ENCODE measurements at regions not wholly inside any gene's neighbourhood (a gene's known extent, or its start where the extent isn't known, plus 50 kb on each side); places are given as distances from the start of the nearest gene placed in this dataset.

DNA sequence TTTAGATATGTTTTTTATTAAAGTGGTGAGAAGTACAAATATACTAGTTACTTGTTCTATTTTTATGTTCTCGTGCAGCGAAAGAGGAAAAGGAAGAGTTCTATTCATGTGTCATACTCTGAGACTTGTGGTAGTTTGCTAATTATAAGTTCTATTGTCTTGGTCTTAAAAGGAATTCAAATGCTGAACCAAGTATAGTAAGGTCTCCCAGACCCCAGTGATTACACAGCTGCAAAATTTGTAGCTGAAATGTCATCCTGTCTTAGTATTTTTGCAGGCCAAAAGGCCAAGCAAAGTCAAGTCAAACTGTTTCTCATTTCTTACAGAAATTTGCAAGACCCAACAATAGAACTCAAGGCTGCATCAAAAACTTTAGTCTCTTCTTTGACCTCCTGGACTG, 268.7 kb downstream of the CHRM3 start:
- TF ChIP-seq, protein P1, sequence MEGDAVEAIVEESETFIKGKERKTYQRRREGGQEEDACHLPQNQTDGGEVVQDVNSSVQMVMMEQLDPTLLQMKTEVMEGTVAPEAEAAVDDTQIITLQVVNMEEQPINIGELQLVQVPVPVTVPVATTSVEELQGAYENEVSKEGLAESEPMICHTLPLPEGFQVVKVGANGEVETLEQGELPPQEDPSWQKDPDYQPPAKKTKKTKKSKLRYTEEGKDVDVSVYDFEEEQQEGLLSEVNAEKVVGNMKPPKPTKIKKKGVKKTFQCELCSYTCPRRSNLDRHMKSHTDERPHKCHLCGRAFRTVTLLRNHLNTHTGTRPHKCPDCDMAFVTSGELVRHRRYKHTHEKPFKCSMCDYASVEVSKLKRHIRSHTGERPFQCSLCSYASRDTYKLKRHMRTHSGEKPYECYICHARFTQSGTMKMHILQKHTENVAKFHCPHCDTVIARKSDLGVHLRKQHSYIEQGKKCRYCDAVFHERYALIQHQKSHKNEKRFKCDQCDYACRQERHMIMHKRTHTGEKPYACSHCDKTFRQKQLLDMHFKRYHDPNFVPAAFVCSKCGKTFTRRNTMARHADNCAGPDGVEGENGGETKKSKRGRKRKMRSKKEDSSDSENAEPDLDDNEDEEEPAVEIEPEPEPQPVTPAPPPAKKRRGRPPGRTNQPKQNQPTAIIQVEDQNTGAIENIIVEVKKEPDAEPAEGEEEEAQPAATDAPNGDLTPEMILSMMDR (IDR thresholded peaks at IDR 0.05; ENCODE audit: low read depth, low read length), result no peak
- no peak for DNase-seq (ENCODE audit: extremely low read depth, low read depth)

DNA sequence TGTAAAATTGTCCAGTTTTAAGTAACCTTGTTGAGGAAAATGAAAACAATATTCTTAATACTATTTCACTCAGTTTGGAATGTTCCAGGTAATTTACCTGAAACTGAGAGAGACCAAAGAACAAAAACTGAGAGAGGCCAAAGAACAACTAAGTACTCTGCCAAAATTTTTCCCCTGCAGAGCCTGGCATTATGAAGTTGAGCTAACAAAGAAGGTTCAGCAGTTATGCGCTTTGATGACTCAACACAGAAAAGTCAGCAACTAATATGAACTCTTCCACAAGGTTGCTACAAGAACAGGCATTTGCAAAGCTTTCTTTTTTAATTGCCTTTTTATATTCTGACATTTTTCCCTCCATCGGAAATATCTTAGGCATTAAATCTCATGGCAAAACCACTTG, 270.9 kb downstream of the CHRM3 start:
- DNase-seq (ENCODE audit: extremely low read depth, low read depth), result no peak

DNA sequence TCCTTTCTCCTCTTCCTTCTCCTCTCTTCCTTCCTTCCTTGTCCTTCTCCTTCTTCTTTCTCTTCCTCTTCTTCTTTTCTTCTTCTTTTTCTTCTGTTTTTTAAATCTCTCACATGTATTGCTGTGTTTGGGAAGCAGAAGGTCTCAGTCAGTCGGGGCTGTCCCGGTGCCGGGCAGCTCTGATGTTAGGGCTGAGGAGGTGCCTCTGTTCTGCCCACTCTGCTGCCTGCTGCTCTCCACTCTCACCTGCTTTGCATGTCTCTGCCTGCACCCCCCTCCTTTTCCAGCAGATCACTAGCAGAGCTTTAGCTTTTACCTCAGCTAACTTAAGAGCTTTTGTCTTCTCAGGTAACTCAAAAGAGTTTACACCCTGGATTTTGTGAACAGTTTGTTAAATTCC, 276.6 kb downstream of the CHRM3 start:
- TF ChIP-seq, protein P1 (IDR thresholded peaks at IDR 0.05; ENCODE audit: low read depth, low read length), result no peak
- no peak for DNase-seq (ENCODE audit: extremely low read depth, low read depth)

More for the DNA sequence above, 270.9 kb downstream of the CHRM3 start:
- TF ChIP-seq, protein P1 (IDR thresholded peaks at IDR 0.05; ENCODE audit: low read depth, low read length), result no peak

DNA sequence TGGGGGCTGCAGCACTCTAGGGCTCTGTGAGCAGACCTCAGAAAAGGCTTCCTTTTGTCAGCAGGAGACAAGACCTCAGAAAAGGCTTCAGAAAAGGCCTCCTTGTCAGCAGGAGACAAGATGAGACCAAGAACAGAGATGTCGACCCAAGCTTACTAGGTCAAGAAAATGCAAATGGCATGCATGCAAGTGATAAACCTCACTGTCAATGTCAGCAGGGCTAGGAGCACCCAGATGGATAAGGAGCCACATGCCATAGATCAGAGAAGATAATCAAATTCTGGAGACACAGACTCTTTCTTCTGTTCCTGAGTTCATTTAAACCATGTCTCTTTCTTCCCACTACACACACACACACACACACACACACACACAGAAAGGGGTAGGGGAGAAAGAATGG, 285.9 kb downstream of the CHRM3 start:
- TF ChIP-seq, protein P1 (IDR thresholded peaks at IDR 0.05; ENCODE audit: low read depth, low read length), result no peak
- DNase-seq (ENCODE audit: extremely low read depth, low read depth), result no peak

DNA sequence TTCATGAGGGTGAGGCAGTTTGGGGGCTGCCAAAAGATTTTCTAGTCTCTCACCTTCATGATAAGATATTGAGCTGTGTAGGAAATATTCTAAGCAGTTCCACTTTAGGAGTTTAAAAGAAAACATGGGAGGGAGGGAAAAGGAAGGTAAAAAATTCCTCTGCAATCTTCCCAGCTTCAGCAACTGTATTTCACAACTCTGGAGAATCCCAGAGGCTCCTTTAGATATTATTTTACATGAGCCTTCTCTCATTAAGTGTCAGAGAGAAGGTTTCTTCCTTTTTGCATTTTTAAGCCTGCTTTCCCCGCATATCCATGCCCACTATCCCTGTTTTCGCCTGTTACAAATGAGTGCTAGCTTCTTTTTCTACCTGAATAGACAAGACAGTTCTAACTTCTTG, 289.4 kb downstream of the CHRM3 start:
- no peak for DNase-seq (ENCODE audit: extremely low read depth, low read depth)
- TF ChIP-seq, protein P1 (IDR thresholded peaks at IDR 0.05; ENCODE audit: low read depth, low read length), result no peak

DNA sequence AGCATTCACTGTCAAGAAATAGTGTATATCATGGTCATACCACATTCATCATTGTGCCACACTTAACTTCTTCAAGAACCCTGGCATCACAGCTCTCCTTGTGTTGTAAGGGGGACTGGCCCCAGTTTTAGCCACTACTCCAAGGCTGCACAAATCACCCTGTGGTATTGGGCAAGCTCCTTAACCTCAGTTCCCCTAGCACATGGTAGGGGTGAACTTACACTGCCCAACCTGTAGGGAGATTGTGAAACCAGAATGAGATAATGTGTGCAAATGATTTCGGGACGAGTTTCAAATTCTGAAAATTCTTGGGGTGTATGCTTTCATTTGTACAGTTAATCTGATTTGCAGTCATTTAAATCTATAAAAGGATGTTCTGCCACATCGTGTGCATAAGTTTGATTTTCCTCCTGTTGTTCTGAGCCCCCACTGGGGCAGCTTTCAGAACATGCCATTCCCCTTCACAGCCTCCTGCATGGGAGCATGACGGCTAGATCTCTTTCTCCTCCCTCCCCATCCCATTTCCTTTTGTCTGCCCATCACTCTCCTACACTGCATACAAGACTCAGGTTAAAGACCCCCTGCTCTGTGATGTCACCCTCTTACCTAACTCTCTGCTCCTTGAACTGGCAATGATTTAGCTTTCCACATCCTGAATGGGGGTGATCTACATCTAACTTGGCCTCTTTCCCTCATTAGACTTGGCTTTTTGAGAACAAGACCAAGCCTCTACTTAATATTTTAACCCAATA, 290.3 kb downstream of the CHRM3 start:
- TF ChIP-seq, protein P1 (IDR thresholded peaks at IDR 0.05; ENCODE audit: low read depth, low read length), result no peak
- DNase-seq (ENCODE audit: extremely low read depth, low read depth), result no peak

DNA sequence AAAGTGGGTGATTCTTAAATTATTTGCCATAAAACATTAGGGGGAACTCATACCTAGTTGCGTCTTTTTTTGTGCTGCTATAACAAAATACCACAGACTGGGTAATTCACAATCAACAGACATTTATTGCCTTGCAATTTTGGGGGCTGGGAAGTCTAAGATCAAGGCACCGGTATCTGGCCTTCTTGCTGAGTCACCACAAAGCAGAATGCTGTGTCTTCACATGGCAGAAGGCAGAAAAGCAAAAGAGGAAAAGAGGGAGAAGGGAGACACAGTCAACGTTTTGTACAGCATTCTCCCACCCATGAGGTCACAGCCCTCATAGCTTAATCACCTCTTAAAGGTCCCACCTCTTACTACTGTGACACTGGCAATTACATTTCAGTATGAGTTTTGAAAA, 291.0 kb downstream of the CHRM3 start:
- TF ChIP-seq, protein P1 (IDR thresholded peaks at IDR 0.05; ENCODE audit: low read depth, low read length), result no peak
- no peak for DNase-seq (ENCODE audit: extremely low read depth, low read depth)

Measured in AG09319 (cell line).